Natural killer cell (primary cell): ENCODE measurements at regions not wholly inside any gene's neighbourhood (a gene's known extent, or its start where the extent isn't known, plus 50 kb on each side); places are given as distances from the start of the nearest gene placed in this dataset.
"Not testable (repeated sequence)": the region's sequence is repeated elsewhere in the genome, so short reads cannot be mapped to it uniquely, and the experiment has no call there.

ENCODE experiments used
- ATAC-seq, 3 donors: fragments of 150-1000 bp in 2 of 3; fragments of 200-7000 bp in 1 of 3; cut with Tn5 transposase; 1 replicate in 1 of 3; 2 replicates in 2 of 3; pipeline ENCODE4 v1.10.0; 2021; ENCODE audit warnings: mild to moderate bottlenecking in 2 of 3, moderate library complexity in 2 of 3
- DNase-seq, 2 donors: peaks; one replicate each; pipeline versions ENCODE4 v3.0.0 to v3.0.0-alpha.2; 2013 to 2021; ENCODE audit warnings: mixed read lengths in 1 of 2
- H3K27ac ChIP-seq: one replicate; pipeline ENCODE4 v1.5.1; 2013; ENCODE audit warnings: mild to moderate bottlenecking, low read length
- H3K27me3 ChIP-seq: one replicate; pipeline ENCODE4 v1.6.1; 2013; ENCODE audit warnings: low read length; ENCODE audit not compliant: control insufficient read depth, insufficient read depth
- H3K36me3 ChIP-seq: one replicate; pipeline ENCODE4 v1.6.1; 2013; ENCODE audit warnings: low read length; ENCODE audit not compliant: control insufficient read depth, insufficient read depth
- H3K4me1 ChIP-seq: one replicate; pipeline ENCODE4 v1.6.1; 2013; ENCODE audit warnings: low read length; ENCODE audit not compliant: control insufficient read depth, insufficient read depth
- H3K4me3 ChIP-seq: one replicate; pipeline ENCODE4 v1.5.1; 2013; ENCODE audit warnings: low read length
- H3K9me3 ChIP-seq: one replicate; pipeline ENCODE4 v1.6.1; 2013; ENCODE audit warnings: low read length; ENCODE audit not compliant: control insufficient read depth, insufficient read depth
- H3K27ac Mint-ChIP-seq, 2 donors: one replicate each; pipeline ENCODE4 v1.8.0; 2022; ENCODE audit warnings: mild to moderate bottlenecking in 2 of 2, mixed read lengths in 2 of 2, moderate library complexity in 1 of 2
- H3K27me3 Mint-ChIP-seq, 2 donors: one replicate each; pipeline ENCODE4 v1.8.0; 2022; ENCODE audit warnings: low read depth in 2 of 2, mixed read lengths in 2 of 2
- H3K36me3 Mint-ChIP-seq: one replicate; pipeline ENCODE4 v1.8.0; 2022; ENCODE audit warnings: mixed read lengths
- H3K4me1 Mint-ChIP-seq, 2 donors: one replicate each; pipeline ENCODE4 v1.8.0; 2022; ENCODE audit warnings: mixed read lengths in 2 of 2
- H3K4me3 Mint-ChIP-seq: one replicate; pipeline ENCODE4 v1.8.0; 2022; ENCODE audit warnings: mild to moderate bottlenecking, moderate library complexity, mixed read lengths
- H3K9me3 Mint-ChIP-seq, 2 donors: one replicate each; pipeline ENCODE4 v1.8.0; 2022; ENCODE audit warnings: mixed read lengths in 2 of 2
- WGBS: methylation state at CpG from one replicate; pipeline ENCODE4 v1.1.7; 2013; ENCODE audit warnings: missing lambda C conversion rate; ENCODE audit not compliant: insufficient coverage; 5-methylcytosine and 5-hydroxymethylcytosine counted together
- intact Hi-C: fragments of 100-400 bp; cut with micrococcal nuclease; formaldehyde crosslinking; loops from one replicate; pipeline ENCODE4 v1.14.2; 2022
- TF ChIP-seq, protein P1 (sequence below): fragments of 200-600 bp; IDR thresholded peaks from one replicate; pipeline ENCODE4 v1.8.0; 2022; ENCODE audit warnings: antibody characterized with exemption

DNA sequence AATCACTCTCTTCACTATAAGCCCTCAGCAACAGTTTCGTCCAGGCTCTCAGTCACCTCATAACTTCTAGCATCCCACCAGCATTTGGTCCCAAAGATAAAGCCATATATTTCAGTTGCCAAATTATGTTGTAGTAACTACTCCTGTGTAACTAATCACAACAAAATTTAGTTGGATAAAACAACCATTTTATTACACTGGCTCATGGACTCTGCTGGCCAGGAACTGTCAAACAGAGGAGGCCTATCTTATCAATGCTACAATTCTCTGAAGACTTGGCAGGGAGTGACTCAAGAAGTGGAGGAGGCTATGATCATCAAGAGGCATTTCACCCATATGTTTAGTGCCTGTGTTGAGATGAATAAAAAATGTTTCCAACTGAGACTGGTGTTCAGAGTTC is 1082.3 kb upstream of the GJE1 start:
- Mint-ChIP-seq H3K27me3 (no peaks in the 10 kb centered on the region), H3K27ac (no peak overlapping the region), H3K9me3 (peaks cover 5 to 10% of the 10 kb centered on the region in 2 donors), H3K4me3 (no peak overlapping the region), H3K36me3 (no peaks in the 10 kb centered on the region), H3K4me1 (no peaks in the 10 kb centered on the region)
- intact Hi-C loops: no loop called here
- no peaks in the 10 kb centered on the region for H3K36me3 ChIP-seq
- WGBS: 69% methylated on average over 1 of the region's 1 CpG
- no peak for ATAC-seq
- H3K27me3 ChIP-seq: no peaks in the 10 kb centered on the region
- no peak overlapping the region for H3K4me3 ChIP-seq
- TF ChIP-seq, protein P1, sequence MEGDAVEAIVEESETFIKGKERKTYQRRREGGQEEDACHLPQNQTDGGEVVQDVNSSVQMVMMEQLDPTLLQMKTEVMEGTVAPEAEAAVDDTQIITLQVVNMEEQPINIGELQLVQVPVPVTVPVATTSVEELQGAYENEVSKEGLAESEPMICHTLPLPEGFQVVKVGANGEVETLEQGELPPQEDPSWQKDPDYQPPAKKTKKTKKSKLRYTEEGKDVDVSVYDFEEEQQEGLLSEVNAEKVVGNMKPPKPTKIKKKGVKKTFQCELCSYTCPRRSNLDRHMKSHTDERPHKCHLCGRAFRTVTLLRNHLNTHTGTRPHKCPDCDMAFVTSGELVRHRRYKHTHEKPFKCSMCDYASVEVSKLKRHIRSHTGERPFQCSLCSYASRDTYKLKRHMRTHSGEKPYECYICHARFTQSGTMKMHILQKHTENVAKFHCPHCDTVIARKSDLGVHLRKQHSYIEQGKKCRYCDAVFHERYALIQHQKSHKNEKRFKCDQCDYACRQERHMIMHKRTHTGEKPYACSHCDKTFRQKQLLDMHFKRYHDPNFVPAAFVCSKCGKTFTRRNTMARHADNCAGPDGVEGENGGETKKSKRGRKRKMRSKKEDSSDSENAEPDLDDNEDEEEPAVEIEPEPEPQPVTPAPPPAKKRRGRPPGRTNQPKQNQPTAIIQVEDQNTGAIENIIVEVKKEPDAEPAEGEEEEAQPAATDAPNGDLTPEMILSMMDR: no peak
- no peaks in the 10 kb centered on the region for H3K9me3 ChIP-seq
- no peaks in the 10 kb centered on the region for H3K4me1 ChIP-seq
- no peak for DNase-seq
- H3K27ac ChIP-seq: no peak overlapping the region

DNA sequence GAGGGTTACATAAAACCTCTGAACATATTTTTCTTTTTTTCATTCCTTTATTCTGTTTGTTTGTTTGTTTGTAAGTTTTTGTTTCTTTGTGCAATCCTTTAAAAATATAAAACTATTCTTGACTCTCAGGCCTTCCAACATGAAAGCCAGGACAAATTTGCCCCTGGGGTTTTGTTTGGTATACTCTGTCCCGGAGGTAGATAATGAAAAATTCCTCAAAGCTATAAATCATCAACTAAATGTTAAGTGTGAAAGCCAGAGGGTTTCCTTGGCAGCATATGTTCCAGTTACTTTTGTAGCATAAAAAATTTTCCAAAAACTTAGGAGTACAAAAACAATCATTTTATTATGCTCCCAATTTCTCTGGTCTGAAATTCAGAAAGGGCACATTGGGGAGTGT is 1084.3 kb upstream of the GJE1 start:
- Histone ChIP-seq H3K27ac (no peak overlapping the region), H3K4me3 (no peak overlapping the region), H3K27me3 (no peaks in the 10 kb centered on the region), H3K4me1 (no peaks in the 10 kb centered on the region), H3K9me3 (no peaks in the 10 kb centered on the region), H3K36me3 (no peaks in the 10 kb centered on the region)
- no CpG with 5 or more reads among the region's 1 CpG for WGBS
- Mint-ChIP-seq H3K27me3 (no peaks in the 10 kb centered on the region), H3K27ac (no peak overlapping the region), H3K4me3 (no peak overlapping the region), H3K9me3 (peaks cover 7 to 10% of the 10 kb centered on the region in 2 donors), H3K36me3 (no peaks in the 10 kb centered on the region), H3K4me1 (no peaks in the 10 kb centered on the region)
- intact Hi-C loops: no loop called here
- no peak for ATAC-seq
- DNase-seq: no peak
- TF ChIP-seq, protein P1: no peak

DNA sequence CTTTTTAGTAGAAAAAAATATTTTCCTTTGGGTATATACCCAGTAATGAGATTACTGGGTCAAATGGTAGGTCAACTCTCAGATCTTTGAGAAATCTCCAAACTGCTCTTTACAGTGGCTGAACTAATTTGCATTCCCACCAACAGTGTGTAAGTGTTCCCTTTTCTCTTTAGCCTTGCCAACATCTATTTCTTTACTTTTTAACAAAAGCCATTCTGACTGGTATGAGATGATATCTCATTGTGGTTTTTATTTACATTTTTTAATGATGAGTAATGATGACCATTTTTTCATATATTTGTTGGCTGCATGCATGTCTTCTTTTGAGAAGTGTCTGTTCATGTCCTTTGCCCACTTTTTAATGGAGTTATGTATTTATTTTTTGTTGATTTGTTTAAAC is 1086.2 kb upstream of the GJE1 start:
- H3K4me1 Mint-ChIP-seq, H3K36me3 Mint-ChIP-seq, H3K4me1 ChIP-seq, ATAC-seq, H3K27ac Mint-ChIP-seq, H3K27me3 Mint-ChIP-seq, intact Hi-C loops, H3K27ac ChIP-seq, H3K9me3 Mint-ChIP-seq, H3K4me3 ChIP-seq, H3K36me3 ChIP-seq, H3K4me3 Mint-ChIP-seq, DNase-seq, H3K27me3 ChIP-seq, H3K9me3 ChIP-seq: not testable (repeated sequence)

DNA sequence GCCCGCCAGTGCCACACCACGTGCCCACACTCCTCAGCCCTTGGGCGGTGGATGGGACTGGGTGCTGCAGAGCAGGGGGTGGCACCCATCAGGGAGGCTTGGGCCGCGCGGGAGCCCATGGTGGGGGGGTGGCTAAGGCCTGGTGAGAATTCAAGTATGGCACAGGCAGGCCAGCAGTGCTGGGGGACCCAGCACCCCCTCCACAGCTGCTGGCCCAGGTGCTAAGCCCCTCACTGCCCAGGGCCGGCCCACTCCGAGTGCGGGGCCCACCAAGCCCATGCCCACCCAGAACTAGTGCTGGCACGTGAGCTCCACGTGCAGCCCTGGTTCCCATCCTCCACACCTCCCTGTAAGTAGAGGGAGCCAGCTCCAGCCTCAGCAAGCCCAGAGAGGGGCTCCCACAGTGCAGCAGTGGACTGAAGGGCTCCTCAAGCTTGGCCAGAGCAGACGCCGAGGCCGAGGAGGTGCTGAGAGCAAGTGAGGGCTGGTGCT is 1091.1 kb upstream of the GJE1 start:
- Mint-ChIP-seq H3K9me3 (peaks cover 5 to 7% of the 10 kb centered on the region in 2 donors), H3K27me3 (no peaks in the 10 kb centered on the region), H3K4me3 (no peak overlapping the region), H3K36me3 (no peaks in the 10 kb centered on the region), H3K27ac (no peak overlapping the region), H3K4me1 (no peaks in the 10 kb centered on the region)
- 94% methylated on average over 14 of the region's 14 CpGs for WGBS
- H3K27me3 ChIP-seq: no peaks in the 10 kb centered on the region
- H3K4me3 ChIP-seq: no peak overlapping the region
- ATAC-seq (no peak), DNase-seq (no peak)
- no peaks in the 10 kb centered on the region for H3K9me3 ChIP-seq
- H3K4me1 ChIP-seq: no peaks in the 10 kb centered on the region
- intact Hi-C loops: no loop called here
- TF ChIP-seq, protein P1: no peak
- no peak overlapping the region for H3K27ac ChIP-seq
- H3K36me3 ChIP-seq: no peaks in the 10 kb centered on the region
